NB4 (cell line): ENCODE measurements at regions not wholly inside any gene's neighbourhood (a gene's known extent, or its start where the extent isn't known, plus 50 kb on each side); places are given as distances from the start of the nearest gene placed in this dataset.

Source experiments
- MYC ChIP-seq: IDR thresholded peaks from 2 replicates; pipeline ENCODE4 v1.6.1; 2011; ENCODE audit warnings: low read depth, low read length
- TF ChIP-seq, protein P1 (sequence below): IDR thresholded peaks from one replicate; pipeline ENCODE4 v1.5.1; 2012; ENCODE audit warnings: low read depth, low read length

DNA sequence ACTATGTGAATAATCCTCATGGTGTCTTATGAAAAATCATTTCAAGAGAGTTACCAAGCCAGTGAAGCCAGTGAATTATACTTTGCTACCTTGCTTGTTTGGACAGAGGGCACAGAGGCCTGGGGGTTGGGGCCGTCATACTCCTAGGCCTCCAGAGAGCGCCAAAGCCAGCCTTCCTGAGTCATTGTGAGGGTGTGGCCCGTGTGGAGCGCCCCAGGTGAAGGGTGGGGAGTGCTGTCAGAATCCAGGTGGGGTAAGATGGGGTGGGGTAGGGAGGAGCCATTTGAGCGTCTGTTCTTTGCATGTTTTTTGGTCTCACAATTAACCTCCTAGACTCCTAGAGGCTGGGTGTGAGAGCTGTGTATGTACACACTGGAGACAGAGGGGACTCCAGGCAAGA lies 71.1 kb downstream of the PERP start:
- TF ChIP-seq, protein P1, sequence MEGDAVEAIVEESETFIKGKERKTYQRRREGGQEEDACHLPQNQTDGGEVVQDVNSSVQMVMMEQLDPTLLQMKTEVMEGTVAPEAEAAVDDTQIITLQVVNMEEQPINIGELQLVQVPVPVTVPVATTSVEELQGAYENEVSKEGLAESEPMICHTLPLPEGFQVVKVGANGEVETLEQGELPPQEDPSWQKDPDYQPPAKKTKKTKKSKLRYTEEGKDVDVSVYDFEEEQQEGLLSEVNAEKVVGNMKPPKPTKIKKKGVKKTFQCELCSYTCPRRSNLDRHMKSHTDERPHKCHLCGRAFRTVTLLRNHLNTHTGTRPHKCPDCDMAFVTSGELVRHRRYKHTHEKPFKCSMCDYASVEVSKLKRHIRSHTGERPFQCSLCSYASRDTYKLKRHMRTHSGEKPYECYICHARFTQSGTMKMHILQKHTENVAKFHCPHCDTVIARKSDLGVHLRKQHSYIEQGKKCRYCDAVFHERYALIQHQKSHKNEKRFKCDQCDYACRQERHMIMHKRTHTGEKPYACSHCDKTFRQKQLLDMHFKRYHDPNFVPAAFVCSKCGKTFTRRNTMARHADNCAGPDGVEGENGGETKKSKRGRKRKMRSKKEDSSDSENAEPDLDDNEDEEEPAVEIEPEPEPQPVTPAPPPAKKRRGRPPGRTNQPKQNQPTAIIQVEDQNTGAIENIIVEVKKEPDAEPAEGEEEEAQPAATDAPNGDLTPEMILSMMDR, result no peak
- TF ChIP-seq MYC, result no peak
